ENCODE measurements at regions not wholly inside any gene's neighbourhood (a gene's known extent, or its start where the extent isn't known, plus 50 kb on each side); places are given as distances from the start of the nearest gene placed in this dataset.
"Not testable (repeated sequence)": the region's sequence is repeated elsewhere in the genome, so short reads cannot be mapped to it uniquely, and the experiment has no call there.

- no peak for DNase-seq (ENCODE audit: low spot score)
- no peak for FAIRE-seq
Observed at GRCh38 chr14:59038746-59039145, 149.7 kb upstream of the DAAM1 start.

GRCh38 chr14:59041308-59041707 lies 147.2 kb upstream of the DAAM1 start:
- FAIRE-seq (no peak), DNase-seq (ENCODE audit: low spot score) (no peak)

- DNase-seq (ENCODE audit: low spot score) (no peak), FAIRE-seq (peak; percentile 65)
Observed at GRCh38 chr14:59044707-59045106, 143.8 kb upstream of the DAAM1 start.

- FAIRE-seq, result no peak
- no peak for DNase-seq (ENCODE audit: low spot score)
Observed at GRCh38 chr14:59046746-59047145, 141.7 kb upstream of the DAAM1 start.

GRCh38 chr14:59055006-59055405 lies 133.5 kb upstream of the DAAM1 start:
- no peak for DNase-seq (ENCODE audit: low spot score)
- FAIRE-seq, result no peak

- DNase-seq (ENCODE audit: low spot score), result peak; percentile 72
- FAIRE-seq, result peak; percentile 74
Observed at GRCh38 chr14:59055439-59056045, 132.9 kb upstream of the DAAM1 start.

GRCh38 chr14:59057551-59057950 lies 130.9 kb upstream of the DAAM1 start:
- no peak for DNase-seq (ENCODE audit: low spot score)
- FAIRE-seq, result peak; percentile 27

GRCh38 chr14:59058776-59059175 lies 129.7 kb upstream of the DAAM1 start:
- DNase-seq (ENCODE audit: low spot score); FAIRE-seq: not testable (repeated sequence)

- FAIRE-seq (no peak), DNase-seq (ENCODE audit: low spot score) (no peak)
Observed at GRCh38 chr14:59060841-59061240, 127.6 kb upstream of the DAAM1 start.

GRCh38 chr14:59061292-59061691 lies 127.2 kb upstream of the DAAM1 start:
- FAIRE-seq (no peak), DNase-seq (ENCODE audit: low spot score) (no peak)

- DNase-seq (ENCODE audit: low spot score) (no peak), FAIRE-seq (no peak)
Observed at GRCh38 chr14:59063259-59063658, 125.2 kb upstream of the DAAM1 start.

GRCh38 chr14:59067127-59067894 lies 121.2 kb upstream of the DAAM1 start:
- peak; percentile 84 for FAIRE-seq
- no peak for DNase-seq (ENCODE audit: low spot score)

GRCh38 chr14:59069163-59069854 lies 119.2 kb upstream of the DAAM1 start:
- DNase-seq (ENCODE audit: low spot score) (no peak), FAIRE-seq (no peak)

GRCh38 chr14:59075506-59075905 lies 113.0 kb upstream of the DAAM1 start:
- DNase-seq (ENCODE audit: low spot score) (no peak), FAIRE-seq (no peak)

GRCh38 chr14:59081720-59082119 lies 106.7 kb upstream of the DAAM1 start:
- DNase-seq (ENCODE audit: low spot score) (no peak), FAIRE-seq (no peak)

- no peak for DNase-seq (ENCODE audit: low spot score)
- peak; percentile 42 for FAIRE-seq
Observed at GRCh38 chr14:59085207-59085739, 103.2 kb upstream of the DAAM1 start.

- DNase-seq (ENCODE audit: low spot score), result no peak
- peak; percentile 55 for FAIRE-seq
Observed at GRCh38 chr14:59086241-59086882, 102.1 kb upstream of the DAAM1 start.

- no peak for FAIRE-seq
- no peak for DNase-seq (ENCODE audit: low spot score)
Observed at GRCh38 chr14:59087240-59087639, 101.2 kb upstream of the DAAM1 start.

- FAIRE-seq, result no peak
Observed at GRCh38 chr14:59087711-59088110, 100.8 kb upstream of the DAAM1 start.

GRCh38 chr14:59090572-59090971 lies 97.9 kb upstream of the DAAM1 start:
- no peak for FAIRE-seq
- DNase-seq (ENCODE audit: low spot score), result no peak

More at GRCh38 chr14:59087711-59088110, 100.8 kb upstream of the DAAM1 start:
- no peak for DNase-seq (ENCODE audit: low spot score)

- FAIRE-seq (no peak), DNase-seq (ENCODE audit: low spot score) (no peak)
Observed at GRCh38 chr14:59091404-59091803, 97.1 kb upstream of the DAAM1 start.

- DNase-seq (ENCODE audit: low spot score), result no peak
- FAIRE-seq, result no peak
Observed at GRCh38 chr14:59091976-59092375, 96.5 kb upstream of the DAAM1 start.

Measured in urothelium cell line (cell line).